CD4-positive, alpha-beta T cell treated with Interleukin-6 at 100 ng/mL for 8 hours (primary cell): ENCODE measurements at regions not wholly inside any gene's neighbourhood (a gene's known extent, or its start where the extent isn't known, plus 50 kb on each side); places are given as distances from the start of the nearest gene placed in this dataset.
"Not testable (repeated sequence)": the region's sequence is repeated elsewhere in the genome, so short reads cannot be mapped to it uniquely, and the experiment has no call there.

ENCODE experiments used
- DNase-seq: peaks from one replicate; pipeline ENCODE4 v3.0.0-alpha.2; 2020; ENCODE audit warnings: mixed read lengths, low spot score

- DNase-seq = no peak
Measured at GRCh38 chr22:26806445-26807175, 149.2 kb downstream of the MIAT start.

- DNase-seq = no peak
Measured at GRCh38 chr22:26811647-26811992, 154.2 kb downstream of the MIAT start.

GRCh38 chr22:26812731-26813130, 155.3 kb downstream of the MIAT start:
- no peak for DNase-seq

- no peak for DNase-seq
Measured at GRCh38 chr22:26816726-26817125, 159.3 kb downstream of the MIAT start.

- DNase-seq = no peak
Measured at GRCh38 chr22:26817926-26818325, 160.5 kb downstream of the MIAT start.

GRCh38 chr22:26821854-26822253, 164.5 kb downstream of the MIAT start:
- no peak for DNase-seq

- no peak for DNase-seq
Measured at GRCh38 chr22:26822313-26822712, 164.9 kb downstream of the MIAT start.

- no peak for DNase-seq
Measured at GRCh38 chr22:26823966-26824365, 166.6 kb downstream of the MIAT start.

- DNase-seq = no peak
Measured at GRCh38 chr22:26825960-26826935, 168.9 kb downstream of the MIAT start.

- DNase-seq = no peak
Measured at GRCh38 chr22:26827611-26828010, 170.2 kb downstream of the MIAT start.

- no peak for DNase-seq
Measured at GRCh38 chr22:26828311-26828710, 170.9 kb downstream of the MIAT start.

- DNase-seq = no peak
Measured at GRCh38 chr22:26830837-26831236, 173.4 kb downstream of the MIAT start.

- no peak for DNase-seq
Measured at GRCh38 chr22:26835023-26835422, 177.6 kb downstream of the MIAT start.

GRCh38 chr22:26835929-26836528, 178.6 kb downstream of the MIAT start:
- peak; percentile 10 for DNase-seq

GRCh38 chr22:26837784-26838470, 180.5 kb downstream of the MIAT start:
- no peak for DNase-seq

GRCh38 chr22:26838471-26838825, 181.1 kb downstream of the MIAT start:
- DNase-seq = no peak

- DNase-seq = no peak
Measured at GRCh38 chr22:26839216-26839615, 181.8 kb downstream of the MIAT start.

- not testable (repeated sequence) for DNase-seq
Measured at GRCh38 chr22:26840770-26841169, 183.4 kb downstream of the MIAT start.

GRCh38 chr22:26842103-26842502, 184.7 kb downstream of the MIAT start:
- no peak for DNase-seq

GRCh38 chr22:26845021-26845743, 187.8 kb downstream of the MIAT start:
- DNase-seq = no peak

- DNase-seq = no peak
Measured at GRCh38 chr22:26846076-26846475, 188.7 kb downstream of the MIAT start.

- no peak for DNase-seq
Measured at GRCh38 chr22:26846645-26847044, 189.3 kb downstream of the MIAT start.
